ENCODE measurements at regions not wholly inside any gene's neighbourhood (a gene's known extent, or its start where the extent isn't known, plus 50 kb on each side); places are given as distances from the start of the nearest gene placed in this dataset.
"Not testable (repeated sequence)": the region's sequence is repeated elsewhere in the genome, so short reads cannot be mapped to it uniquely, and the experiment has no call there.

DNA sequence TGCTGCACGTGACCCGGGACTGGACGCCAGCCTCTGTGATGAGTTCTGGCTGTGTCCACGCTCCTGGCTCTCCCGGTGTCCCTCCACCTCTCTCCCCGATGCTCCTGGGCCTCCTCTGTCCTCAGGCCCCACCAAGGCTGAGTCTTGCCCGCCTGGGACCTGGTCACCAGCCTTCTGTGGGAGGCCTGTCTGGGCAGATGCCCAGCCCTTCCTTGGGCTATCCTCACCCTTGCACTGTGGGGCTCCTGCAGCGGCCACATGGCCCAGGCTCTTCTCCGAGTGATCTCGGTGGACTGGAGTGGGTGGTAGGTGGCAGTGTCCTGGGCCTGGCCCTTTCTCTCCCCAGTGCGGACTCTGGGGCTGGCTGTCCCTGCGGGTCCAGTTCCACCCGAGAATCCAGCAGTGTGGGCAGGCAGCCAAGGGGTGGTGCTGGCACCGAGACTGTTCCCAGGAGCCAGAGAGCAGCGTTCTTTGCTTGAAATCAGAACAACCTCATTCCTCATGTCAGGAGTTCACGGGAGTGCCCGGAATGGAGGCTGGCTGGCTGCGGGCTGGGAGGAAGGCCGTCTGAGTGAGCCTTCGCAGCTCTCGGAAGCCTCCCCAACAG, 94.6 kb downstream of the TMEM121 start:
- ATAC-seq, POLR2A ChIA-PET, H3K36me3 Mint-ChIP-seq: not testable (repeated sequence)

DNA sequence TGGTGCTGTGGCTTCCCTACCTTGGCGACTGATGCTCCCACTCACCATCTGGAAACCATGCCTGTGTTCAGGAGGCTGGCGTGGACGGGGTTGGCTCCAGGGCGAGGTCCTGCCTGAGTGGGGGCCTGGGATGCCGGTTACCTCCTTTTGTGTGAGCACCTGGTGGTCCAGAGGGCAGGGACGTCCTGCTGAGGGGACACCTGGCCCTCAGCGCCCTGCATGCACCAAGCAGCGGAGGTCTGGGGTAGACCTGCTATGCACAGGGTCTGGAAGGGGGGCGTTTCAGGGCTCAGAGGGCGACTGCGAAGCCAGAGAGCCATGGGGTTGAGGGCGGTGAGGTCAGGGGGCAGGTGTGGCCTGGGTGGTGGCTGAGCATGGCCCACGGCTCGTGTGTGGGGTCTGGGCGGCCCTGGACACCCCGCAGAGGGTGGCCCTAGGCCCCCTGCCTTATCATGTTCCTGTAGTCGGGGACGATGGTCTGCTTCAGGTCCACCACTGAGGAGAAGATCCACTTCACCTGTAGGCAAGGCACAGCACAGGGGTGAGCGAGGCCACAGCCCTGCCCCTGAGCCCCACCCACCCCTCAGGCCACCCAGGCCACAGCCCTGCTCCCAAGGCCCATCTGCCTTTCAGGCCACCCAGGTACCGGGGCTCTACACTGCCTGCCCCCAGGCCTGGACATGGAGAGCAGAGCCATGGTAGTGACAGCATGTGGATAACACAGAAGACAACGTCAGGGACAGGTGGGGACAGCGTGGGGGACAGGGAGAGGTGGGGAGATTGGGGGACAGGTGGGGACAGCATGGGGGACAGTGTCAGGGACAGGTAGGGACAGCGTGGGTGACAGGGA, 95.3 kb downstream of the TMEM121 start:
- peak in 1 of 10 donors; percentile 58 for DNase-seq
- H3K4me3 Mint-ChIP-seq, POLR2A ChIA-PET: not testable (repeated sequence)

More for the DNA sequence above, 94.6 kb downstream of the TMEM121 start:
- H3K9me3 Mint-ChIP-seq, DNase-seq, H3K27ac Mint-ChIP-seq, H3K4me1 Mint-ChIP-seq, H3K4me3 Mint-ChIP-seq: not testable (repeated sequence)
- H3K27me3 Mint-ChIP-seq = peaks cover 6 to 18% (median 10%) of the 10 kb centered on the region in 5 donors

DNA sequence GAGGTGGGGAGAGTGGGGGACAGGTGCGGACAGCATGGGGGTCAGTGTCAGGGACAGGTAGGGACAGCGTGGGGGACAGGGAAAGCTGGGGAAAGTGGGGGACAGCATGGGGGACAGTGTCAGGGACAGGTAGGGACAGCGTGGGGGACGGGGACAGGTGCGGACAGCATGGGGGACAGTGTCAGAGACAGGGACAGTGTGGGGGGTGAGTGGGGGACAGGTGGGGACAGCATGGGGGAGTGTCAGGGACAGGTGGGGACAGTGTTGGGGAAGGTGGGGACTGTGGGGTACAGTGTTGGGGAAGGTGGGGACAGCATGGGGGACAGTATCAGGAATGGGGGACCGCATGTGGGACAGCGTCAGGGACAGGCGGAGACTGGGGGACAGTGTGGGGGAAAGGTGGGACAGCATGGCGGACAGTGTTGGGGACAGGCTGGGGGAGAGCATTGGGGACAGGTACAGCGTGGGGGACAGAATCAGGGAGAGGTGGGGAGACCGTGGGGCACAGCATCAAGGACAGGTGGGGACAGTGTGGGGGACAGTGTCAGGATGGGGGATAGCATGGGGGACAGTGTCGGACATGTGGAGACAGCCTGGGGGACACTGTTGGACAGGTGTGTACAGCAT, 96.1 kb downstream of the TMEM121 start:
- Mint-ChIP-seq H3K36me3 (no peaks in the 10 kb centered on the region), H3K27ac (no peak overlapping the region), H3K9me3 (no peaks in the 10 kb centered on the region), H3K4me3 (no peak overlapping the region), H3K4me1 (no peaks in the 10 kb centered on the region), H3K27me3 (peaks cover 3 to 12% (median 4%) of the 10 kb centered on the region in 5 donors)
- ATAC-seq (no peak), DNase-seq (peak in 2 of 10 donors; percentile 16 to 37)
- POLR2A ChIA-PET = no interaction called here

More for the DNA sequence above, 95.3 kb downstream of the TMEM121 start:
- not testable (repeated sequence) for H3K36me3 Mint-ChIP-seq, ATAC-seq, H3K9me3 Mint-ChIP-seq, H3K27ac Mint-ChIP-seq, H3K4me1 Mint-ChIP-seq
- H3K27me3 Mint-ChIP-seq = peaks cover 6 to 18% (median 10%) of the 10 kb centered on the region in 5 donors

DNA sequence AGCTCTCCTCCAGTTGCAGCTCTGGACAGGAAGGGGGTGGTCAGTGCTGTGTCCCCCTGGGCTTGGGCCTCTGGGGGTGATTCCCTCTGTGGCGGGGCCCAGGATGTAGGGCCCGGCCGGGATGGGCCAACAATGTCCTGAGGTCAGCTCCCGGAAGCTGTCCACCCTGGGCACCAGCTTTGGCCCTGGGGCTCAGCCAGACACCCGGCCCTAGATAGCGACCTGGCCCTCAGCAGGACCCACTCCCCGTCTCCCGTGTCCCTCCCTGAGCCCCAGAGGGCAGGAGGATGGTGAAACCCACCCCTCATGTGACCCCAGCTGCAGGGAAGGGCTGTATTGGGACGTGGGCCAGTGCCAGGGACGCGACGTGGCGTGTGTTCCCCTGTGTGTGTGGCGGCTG, 96.8 kb downstream of the TMEM121 start:
- H3K9me3 Mint-ChIP-seq, ATAC-seq, H3K36me3 Mint-ChIP-seq, H3K27ac Mint-ChIP-seq, H3K4me1 Mint-ChIP-seq, H3K4me3 Mint-ChIP-seq, POLR2A ChIA-PET: not testable (repeated sequence)
- H3K27me3 Mint-ChIP-seq = peaks cover 0 to 11% (median 0%) of the 10 kb centered on the region in 5 donors
- peak in 2 of 10 donors; percentile 17 to 58 for DNase-seq

DNA sequence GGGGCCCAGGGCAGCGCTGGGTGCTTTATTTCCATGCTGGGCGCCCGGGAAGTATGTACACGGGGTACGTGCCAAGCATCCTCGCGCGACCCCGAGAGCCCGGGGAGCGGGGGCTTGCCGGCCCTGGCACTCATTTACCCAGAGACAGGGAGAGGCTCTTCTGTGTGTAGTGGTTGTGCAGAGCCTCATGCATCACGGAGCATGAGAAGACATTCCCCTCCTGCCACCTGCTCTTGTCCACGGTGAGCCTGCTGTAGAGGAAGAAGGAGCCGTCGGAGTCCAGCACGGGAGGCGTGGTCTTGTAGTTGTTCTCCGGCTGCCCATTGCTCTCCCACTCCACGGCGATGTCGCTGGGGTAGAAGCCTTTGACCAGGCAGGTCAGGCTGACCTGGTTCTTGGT, 98.0 kb downstream of the TMEM121 start:
- H3K36me3 Mint-ChIP-seq, H3K4me3 Mint-ChIP-seq, POLR2A ChIA-PET, ATAC-seq, H3K9me3 Mint-ChIP-seq, H3K4me1 Mint-ChIP-seq, H3K27ac Mint-ChIP-seq: not testable (repeated sequence)
- peaks cover 0 to 17% (median 3%) of the 10 kb centered on the region in 5 donors for H3K27me3 Mint-ChIP-seq
- DNase-seq = peak in 2 of 10 donors; percentile 16 to 43

DNA sequence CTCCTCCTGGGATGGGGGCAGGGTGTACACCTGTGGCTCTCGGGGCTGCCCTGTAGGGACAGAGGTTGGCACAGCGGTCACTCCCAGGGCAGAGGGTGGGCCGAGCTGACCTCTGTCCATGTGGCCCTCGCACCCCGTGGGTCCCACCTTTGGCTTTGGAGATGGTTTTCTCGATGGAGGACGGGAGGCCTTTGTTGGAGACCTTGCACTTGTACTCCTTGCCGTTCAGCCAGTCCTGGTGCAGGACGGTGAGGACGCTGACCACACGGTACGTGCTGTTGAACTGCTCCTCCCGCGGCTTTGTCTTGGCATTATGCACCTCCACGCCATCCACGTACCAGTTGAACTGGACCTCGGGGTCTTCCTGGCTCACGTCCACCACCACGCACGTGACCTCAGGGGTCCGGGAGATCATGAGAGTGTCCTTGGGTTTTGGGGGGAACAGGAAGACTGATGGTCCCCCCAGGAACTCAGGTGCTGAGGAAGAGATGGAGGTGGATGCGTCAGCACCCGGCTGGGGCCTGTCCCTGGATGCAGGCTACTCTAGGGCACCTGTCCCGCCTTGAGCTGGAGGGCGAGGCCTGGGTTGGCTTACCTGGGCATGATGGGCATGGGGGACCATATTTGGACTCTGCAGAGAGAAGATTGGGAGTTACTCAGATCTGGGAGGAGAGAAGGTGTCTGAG, 98.5 kb downstream of the TMEM121 start:
- H3K4me3 Mint-ChIP-seq, H3K9me3 Mint-ChIP-seq, POLR2A ChIA-PET, H3K36me3 Mint-ChIP-seq, H3K27ac Mint-ChIP-seq, H3K4me1 Mint-ChIP-seq, ATAC-seq: not testable (repeated sequence)
- H3K27me3 Mint-ChIP-seq = peaks cover 0 to 20% (median 7%) of the 10 kb centered on the region in 5 donors
- peak in 2 of 10 donors; percentile 17 to 57 for DNase-seq

DNA sequence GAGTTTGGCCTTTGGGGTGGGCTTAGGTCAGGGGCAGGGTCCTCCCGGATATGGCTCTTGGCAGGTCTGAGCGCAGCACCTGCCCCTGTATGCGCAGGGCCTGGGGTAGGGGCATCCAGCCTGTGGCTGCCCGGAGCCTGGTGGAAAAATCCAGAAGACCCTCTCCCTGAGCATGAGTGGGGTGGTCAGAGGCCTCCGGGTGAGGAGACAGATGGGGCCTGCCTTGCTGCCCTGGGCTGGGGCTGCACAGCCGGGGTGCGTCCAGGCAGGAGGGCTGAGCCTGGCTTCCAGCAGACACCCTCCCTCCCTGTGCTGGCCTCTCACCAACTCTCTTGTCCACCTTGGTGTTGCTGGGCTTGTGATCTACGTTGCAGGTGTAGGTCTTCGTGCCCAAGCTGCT, 99.1 kb downstream of the TMEM121 start:
- H3K36me3 Mint-ChIP-seq, ATAC-seq, H3K4me3 Mint-ChIP-seq, H3K4me1 Mint-ChIP-seq, POLR2A ChIA-PET, H3K27ac Mint-ChIP-seq, H3K9me3 Mint-ChIP-seq, DNase-seq: not testable (repeated sequence)
- H3K27me3 Mint-ChIP-seq = peaks cover 0 to 21% (median 8%) of the 10 kb centered on the region in 5 donors

DNA sequence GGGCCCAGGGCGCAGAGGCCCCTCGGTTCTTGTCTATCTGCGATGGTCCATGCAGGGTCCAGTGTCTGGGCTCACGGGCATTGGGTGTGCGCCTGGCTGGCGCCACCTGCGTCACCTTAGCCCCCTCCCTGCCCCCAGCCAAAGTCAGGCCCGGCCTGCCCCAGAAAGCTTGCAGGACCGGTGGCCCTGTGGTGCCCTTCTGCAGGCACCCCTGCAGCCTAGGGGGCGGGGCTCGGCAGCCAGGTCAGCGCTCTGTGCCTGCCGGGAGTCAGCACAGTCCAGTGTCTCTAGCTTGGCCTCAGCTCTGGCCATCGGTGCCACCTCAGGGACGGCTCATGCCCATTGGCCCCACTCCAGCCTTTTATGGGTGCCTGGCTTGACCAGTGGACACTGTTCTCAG, 99.7 kb downstream of the TMEM121 start:
- H3K4me1 Mint-ChIP-seq, ATAC-seq, H3K4me3 Mint-ChIP-seq, H3K27ac Mint-ChIP-seq, H3K9me3 Mint-ChIP-seq, POLR2A ChIA-PET, H3K36me3 Mint-ChIP-seq: not testable (repeated sequence)
- DNase-seq = peak in 1 of 10 donors; percentile 55
- H3K27me3 Mint-ChIP-seq = peaks cover 0 to 25% (median 8%) of the 10 kb centered on the region in 5 donors

DNA sequence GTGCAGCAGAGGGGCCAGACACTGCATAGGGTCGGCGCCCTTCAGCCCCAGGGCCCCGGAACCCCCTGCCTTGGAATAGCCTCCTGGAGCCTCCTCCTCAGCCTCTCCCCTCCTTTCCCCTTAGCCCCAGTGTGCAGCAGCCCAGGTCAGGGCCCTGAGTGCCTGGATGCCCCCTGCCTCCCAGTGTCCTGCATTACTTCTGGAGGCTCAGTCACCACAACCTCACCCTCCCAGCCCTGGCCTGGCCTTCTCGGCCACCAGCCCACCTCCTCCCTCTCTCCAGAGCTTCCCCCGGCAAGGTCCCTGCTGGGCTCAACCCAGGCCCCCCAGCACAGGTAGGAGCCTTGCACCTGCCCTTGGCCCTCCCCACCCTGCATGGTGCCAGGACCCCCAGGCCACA, 100.3 kb downstream of the TMEM121 start:
- H3K27ac Mint-ChIP-seq, H3K9me3 Mint-ChIP-seq, POLR2A ChIA-PET, H3K36me3 Mint-ChIP-seq, ATAC-seq, H3K4me1 Mint-ChIP-seq, DNase-seq, H3K4me3 Mint-ChIP-seq: not testable (repeated sequence)
- peaks cover 0 to 28% (median 8%) of the 10 kb centered on the region in 5 donors for H3K27me3 Mint-ChIP-seq

DNA sequence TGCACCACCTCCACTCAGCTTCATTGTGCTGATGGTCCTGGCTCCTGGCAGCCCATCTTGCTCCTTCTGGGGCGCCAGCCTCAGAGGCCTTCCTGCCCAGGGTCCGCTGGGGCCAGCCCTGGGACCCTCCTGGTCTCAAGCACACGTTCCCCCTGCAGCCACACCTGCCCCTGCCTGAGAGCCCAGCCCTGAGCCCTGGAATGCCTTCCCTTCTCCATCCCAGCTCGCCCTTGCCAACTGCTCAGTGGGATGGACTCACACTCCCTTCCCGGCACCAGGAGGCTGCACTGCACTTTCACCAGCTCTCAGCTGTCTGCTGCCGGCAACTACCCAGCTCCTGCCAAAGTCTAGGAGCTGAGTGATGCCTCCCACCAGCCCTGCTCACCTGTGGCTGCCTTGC, 100.9 kb downstream of the TMEM121 start:
- not testable (repeated sequence) for H3K27ac Mint-ChIP-seq, H3K9me3 Mint-ChIP-seq, H3K4me3 Mint-ChIP-seq, H3K36me3 Mint-ChIP-seq, H3K4me1 Mint-ChIP-seq, DNase-seq, ATAC-seq
- POLR2A ChIA-PET = interaction anchor here (0.5 kb wide), 1 partner anchor 183 kb away, joined by 4 read pairs; no protein-coding TSS in a partner anchor
- H3K27me3 Mint-ChIP-seq = peaks cover 0 to 31% (median 15%) of the 10 kb centered on the region in 5 donors

DNA sequence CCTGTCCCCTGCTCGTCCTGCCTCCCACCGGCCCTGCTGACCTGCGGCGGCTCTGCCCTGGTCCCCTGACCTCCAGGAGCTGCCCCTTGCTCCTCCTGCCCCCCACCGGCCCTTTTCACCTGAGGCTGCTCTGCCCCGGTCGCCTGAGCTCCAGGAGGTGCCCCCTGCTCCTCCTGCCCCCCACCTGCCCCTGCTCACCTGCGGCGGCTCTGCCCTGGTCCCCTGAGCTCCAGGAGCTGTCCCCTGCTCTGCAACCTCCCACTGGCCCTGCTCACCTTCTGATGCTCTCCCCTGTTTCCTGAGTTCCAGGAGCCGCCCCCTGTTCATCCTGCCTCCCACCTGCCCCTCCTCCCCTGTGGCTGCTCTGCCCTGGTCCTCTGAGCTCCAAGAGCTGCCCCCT, 101.3 kb downstream of the TMEM121 start:
- Mint-ChIP-seq H3K4me1 (peaks cover 0 to 2% (median 0%) of the 10 kb centered on the region in 4 donors), H3K4me3 (no peak overlapping the region), H3K27me3 (peaks cover 0 to 30% (median 17%) of the 10 kb centered on the region in 5 donors), H3K27ac (no peak overlapping the region), H3K9me3 (peaks cover 3 to 13% (median 8%) of the 10 kb centered on the region in 9 donors), H3K36me3 (peaks cover 0 to 6% (median 6%) of the 10 kb centered on the region in 3 donors)
- DNase-seq (peak in 1 of 10 donors; percentile 49), ATAC-seq (no peak)
- POLR2A ChIA-PET = interaction anchor here (0.5 kb wide), 1 partner anchor 183 kb away, joined by 4 read pairs; no protein-coding TSS in a partner anchor

DNA sequence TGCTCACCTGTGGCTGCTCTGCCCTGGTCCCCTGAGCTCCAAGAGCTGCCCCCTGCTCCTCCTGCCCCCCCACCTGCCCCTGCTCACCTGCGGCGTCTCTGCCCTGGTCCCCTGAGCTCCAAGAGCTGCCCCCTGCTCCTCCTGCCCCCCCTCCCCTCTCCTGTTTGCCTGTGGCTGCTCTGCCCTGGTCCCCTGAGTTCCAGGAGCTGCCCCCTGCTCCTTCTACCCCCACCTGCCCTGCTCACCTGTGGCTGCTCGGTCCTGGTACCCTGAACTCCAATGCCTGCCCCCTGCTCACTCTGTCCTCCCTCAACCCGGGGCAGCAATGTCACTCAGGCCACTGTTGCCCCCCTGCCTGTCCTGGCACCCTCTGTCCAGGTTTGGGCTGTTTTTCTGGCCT, 101.7 kb downstream of the TMEM121 start:
- POLR2A ChIA-PET, H3K4me1 Mint-ChIP-seq, H3K27ac Mint-ChIP-seq, ATAC-seq, H3K4me3 Mint-ChIP-seq, H3K36me3 Mint-ChIP-seq: not testable (repeated sequence)
- peaks cover 3 to 17% (median 11%) of the 10 kb centered on the region in 9 donors for H3K9me3 Mint-ChIP-seq
- peaks cover 0 to 28% (median 17%) of the 10 kb centered on the region in 5 donors for H3K27me3 Mint-ChIP-seq
- peak in 1 of 10 donors; percentile 48 for DNase-seq
